HCT116 (cell line): ENCODE measurements at regions not wholly inside any gene's neighbourhood (a gene's known extent, or its start where the extent isn't known, plus 50 kb on each side); places are given as distances from the start of the nearest gene placed in this dataset.

Experiments used
- ATAC-seq: fragments of 200-7000 bp; cut with Tn5 transposase; 2 replicates; pipeline ENCODE4 v1.9.1; 2020; ENCODE audit warnings: mild to moderate bottlenecking, moderate library complexity
- BruUV-seq: library from RNA; stranded (reverse); fragments of 400-500 nt; replicated peaks from 2 replicates; lab custom pipeline; 2021; lab: Mats Ljungman, UMichigan
- CTCF ChIA-PET: fragments of 300-600 bp; sonication (Branson Sonifier 250); formaldehyde crosslinking; loops from one replicate; lab custom pipeline; 2021; ENCODE audit warnings: antibody characterized with exemption; lab: Charles Lee
- POLR2A ChIA-PET: fragments of 300-600, 350-600 bp; sonication (Branson Sonifier 250); formaldehyde crosslinking; loops from one replicate; lab custom pipeline; 2021; ENCODE audit warnings: antibody characterized with exemption; lab: Charles Lee
- RAD21 ChIA-PET, 2 experiments: fragments of 300-600 bp; sonication (Branson Sonifier 250); formaldehyde crosslinking; loops; one replicate each; lab custom pipeline; 2023; ENCODE audit warnings: low total read pairs in 2 of 2; ENCODE audit not compliant: uncharacterized antibody in 2 of 2, unreplicated experiment in 2 of 2, low non-redundant PET in 1 of 2; lab: Charles Lee
- DNase-seq: peaks from one replicate; pipeline ENCODE4 v3.0.0-alpha.2; 2010; ENCODE audit warnings: low read depth, low spot score
- H2AFZ ChIP-seq: fragments of 200-600 bp; shearing (Covaris generic), sonication (generic); 2 replicates; pipeline ENCODE4 v1.6.1; 2017; ENCODE audit warnings: low read depth, mixed run types, mixed read lengths, antibody characterized with exemption, low read length; ENCODE audit not compliant: poor library complexity, severe bottlenecking
- H3K27ac ChIP-seq: 2 replicates; pipeline ENCODE4 v1.5.1; 2012; ENCODE audit warnings: low read depth, low read length
- H3K27me3 ChIP-seq: fragments of 200-600 bp; sonication (generic); 2 replicates; pipeline ENCODE4 v1.6.1; 2016; ENCODE audit warnings: mixed run types, low read length, mixed read lengths; ENCODE audit not compliant: insufficient read depth
- H3K36me3 ChIP-seq, 2 experiments: fragments of 200-500 bp in 1 of 2; fragments of 200-600 bp in 1 of 2; sonication (Bioruptor generic) in 1 of 2; sonication (generic) in 1 of 2; 2 replicates each; pipeline versions ENCODE4 v1.5.1 to v1.6.1; 2014 to 2016; ENCODE audit warnings: low read length in 2 of 2, inconsistent platforms in 1 of 2, mixed read lengths in 1 of 2, mixed run types in 1 of 2; ENCODE audit not compliant: insufficient read depth in 2 of 2, control insufficient read depth in 1 of 2
- H3K4me1 ChIP-seq, 2 experiments: fragments of 200-600 bp in 1 of 2; sonication (generic) in 1 of 2; 2 replicates each; pipeline versions ENCODE4 v1.5.1 to v1.6.1; 2012 to 2017; ENCODE audit warnings: low read length in 2 of 2, inconsistent platforms in 1 of 2, mild to moderate bottlenecking in 1 of 2, mixed read lengths in 1 of 2, mixed run types in 1 of 2, moderate library complexity in 1 of 2; ENCODE audit not compliant: insufficient read depth in 2 of 2, control insufficient read depth in 1 of 2
- H3K4me2 ChIP-seq: fragments of 200-600 bp; sonication (generic); 2 replicates; pipeline ENCODE4 v1.6.1; 2017; ENCODE audit warnings: mixed run types, low read length, mixed read lengths
- H3K4me3 ChIP-seq, 2 experiments: fragments of 200-600 bp in 1 of 2; sonication (generic) in 1 of 2; replicated peaks in 1 of 2; 2 replicates each; pipeline ENCODE4 v1.5.1; 2011 to 2016; ENCODE audit warnings: low read length in 2 of 2, control low read depth in 1 of 2, low read depth in 1 of 2, mild to moderate bottlenecking in 1 of 2, mixed read lengths in 1 of 2, mixed run types in 1 of 2
- H3K79me2 ChIP-seq: fragments of 200-600 bp; sonication (generic); 2 replicates; pipeline ENCODE4 v1.6.1; 2017; ENCODE audit warnings: mild to moderate bottlenecking, mixed run types, low read length, moderate library complexity, mixed read lengths; ENCODE audit not compliant: insufficient read depth
- H3K9ac ChIP-seq: fragments of 200-600 bp; sonication (generic); 2 replicates; pipeline ENCODE4 v1.6.1; 2016; ENCODE audit warnings: low read length, mixed read lengths
- H3K9me2 ChIP-seq: fragments of 200-600 bp; sonication (generic), shearing (Covaris generic); 2 replicates; pipeline ENCODE4 v1.6.1; 2017; ENCODE audit warnings: mixed run types, mild to moderate bottlenecking, moderate library complexity; ENCODE audit not compliant: insufficient read depth
- H3K9me3 ChIP-seq, 2 experiments: fragments of 200-500 bp in 1 of 2; fragments of 200-600 bp in 1 of 2; sonication (Bioruptor generic) in 1 of 2; sonication (generic) in 1 of 2; 2 replicates each; pipeline ENCODE4 v1.6.1; 2014 to 2017; ENCODE audit warnings: low read length in 2 of 2, mixed read lengths in 2 of 2, inconsistent platforms in 1 of 2, low read depth in 1 of 2, mild to moderate bottlenecking in 1 of 2, mixed run types in 1 of 2, moderate library complexity in 1 of 2; ENCODE audit not compliant: control insufficient read depth in 1 of 2, insufficient read depth in 1 of 2
- H4K20me1 ChIP-seq: fragments of 200-600 bp; sonication (generic), shearing (Covaris generic); 2 replicates; pipeline ENCODE4 v1.6.1; 2017; ENCODE audit warnings: mixed run types, mild to moderate bottlenecking, moderate library complexity; ENCODE audit not compliant: insufficient read depth
- CTCF ChIP-seq, 3 experiments: fragments of 200-600 bp in 1 of 3; sonication (generic) in 1 of 3; IDR thresholded peaks in 2 of 3; conservative IDR thresholded peaks in 1 of 3; 2 replicates each; pipeline ENCODE4 v1.5.1; 2012 to 2017; ENCODE audit warnings: low read depth in 2 of 3, low read length in 2 of 3, antibody characterized with exemption in 1 of 3, borderline replicate concordance in 1 of 3, control low read depth in 1 of 3, mild to moderate bottlenecking in 1 of 3, mixed read lengths in 1 of 3, mixed run types in 1 of 3, moderate library complexity in 1 of 3; ENCODE audit not compliant: insufficient read depth in 1 of 3
- EZH2 ChIP-seq: fragments of 200-600 bp; sonication (generic); IDR thresholded peaks from 2 replicates; pipeline ENCODE4 v1.6.1; 2017; ENCODE audit warnings: antibody characterized with exemption, mixed run types
- EZH2phosphoT487 ChIP-seq: fragments of 200-600 bp; IDR thresholded peaks from 2 replicates; pipeline ENCODE4 v1.6.1; 2018; ENCODE audit warnings: antibody characterized with exemption, borderline replicate concordance
- FOSL1 ChIP-seq: IDR thresholded peaks from 2 replicates; pipeline ENCODE4 v1.6.1; 2012; ENCODE audit warnings: low read depth
- RAD21 ChIP-seq: IDR thresholded peaks from 2 replicates; pipeline ENCODE4 v1.6.1; 2012; ENCODE audit warnings: low read depth, mild to moderate bottlenecking
- SP1 ChIP-seq: IDR thresholded peaks from 2 replicates; pipeline ENCODE4 v1.6.1; 2012; ENCODE audit warnings: low read depth
- TCF7L2 ChIP-seq: IDR thresholded peaks from 2 replicates; pipeline ENCODE4 v1.7.0; 2011; ENCODE audit warnings: borderline replicate concordance, inconsistent platforms; ENCODE audit not compliant: insufficient read depth, insufficient read length; ENCODE audit errors: extremely low read depth
- ZBTB33 ChIP-seq: IDR thresholded peaks from 2 replicates; pipeline ENCODE4 v1.6.1; 2011; ENCODE audit warnings: mild to moderate bottlenecking, low read length, moderate library complexity; ENCODE audit not compliant: insufficient replicate concordance; ENCODE audit errors: extremely low read depth
- ZFX ChIP-seq: fragments of 450-650 bp; IDR thresholded peaks from 2 replicates; pipeline ENCODE4 v1.6.1; 2017
- intact Hi-C: fragments of 100-400 bp; cut with micrococcal nuclease; formaldehyde crosslinking; loops from 2 replicates; pipeline ENCODE4 v1.10.0; 2022
- TF ChIP-seq, protein P1 (sequence below): IDR thresholded peaks from 2 replicates; pipeline ENCODE4 v1.6.1; 2012

DNA sequence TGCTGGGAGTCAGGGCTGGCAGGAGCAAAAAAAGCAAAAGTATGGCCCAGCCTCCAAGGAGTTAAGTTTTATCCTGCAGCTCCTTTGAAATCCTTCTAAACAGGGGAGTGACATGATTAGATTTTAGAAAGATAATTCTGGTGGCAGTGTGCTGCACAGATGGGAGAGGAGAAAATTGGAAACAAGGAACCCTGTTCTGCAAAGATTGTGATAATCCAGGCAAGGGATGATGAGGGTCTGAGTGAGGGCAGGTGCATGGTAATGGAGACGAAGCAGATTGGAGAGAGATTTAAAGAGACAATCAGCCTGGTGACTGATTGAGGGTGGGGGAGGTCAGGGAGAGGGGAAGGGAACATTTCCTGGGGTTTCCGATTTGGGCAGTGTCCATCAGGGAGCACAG, 444.7 kb upstream of the PODXL start:
- ChIA-PET CTCF (no interaction called here), RAD21 (no interaction called here), POLR2A (no interaction called here)
- TF ChIP-seq CTCF (IDR thresholded peaks at IDR 0.05 in 2 of 3, conservative IDR thresholded peaks at IDR 0.05 in 1 of 3; ENCODE audit: borderline replicate concordance in 1 of 3, insufficient read depth in 1 of 3, low read depth in 2 of 3, low read length in 2 of 3) = no peak
- TF ChIP-seq, protein P1, sequence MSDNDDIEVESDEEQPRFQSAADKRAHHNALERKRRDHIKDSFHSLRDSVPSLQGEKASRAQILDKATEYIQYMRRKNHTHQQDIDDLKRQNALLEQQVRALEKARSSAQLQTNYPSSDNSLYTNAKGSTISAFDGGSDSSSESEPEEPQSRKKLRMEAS = no peak
- TF ChIP-seq EZH2phosphoT487 = no peak
- no peak for TF ChIP-seq ZBTB33
- no peak for TF ChIP-seq RAD21
- no peak for TF ChIP-seq SP1
- TF ChIP-seq TCF7L2 = no peak
- TF ChIP-seq EZH2 = no peak
- TF ChIP-seq ZFX = no peak
- no peak for TF ChIP-seq FOSL1
- no peaks in the 10 kb centered on the region for H3K36me3 ChIP-seq
- H3K27me3 ChIP-seq = peaks cover 64% of the 10 kb centered on the region
- no peak overlapping the region for H3K27ac ChIP-seq
- no peak for DNase-seq
- peaks cover 0 to 6% of the 10 kb centered on the region in 2 experiments; a peak in 1 of 4 replicates for H3K4me1 ChIP-seq
- BruUV-seq = no TSS peak
- H3K9me2 ChIP-seq = no peaks in the 10 kb centered on the region
- H3K79me2 ChIP-seq = no peaks in the 10 kb centered on the region
- no peak overlapping the region for H2AFZ ChIP-seq
- H3K4me3 ChIP-seq = no peak overlapping the region
- no peak overlapping the region for H3K9ac ChIP-seq
- H3K9me3 ChIP-seq = no peaks in the 10 kb centered on the region
- no peaks in the 10 kb centered on the region for H4K20me1 ChIP-seq
- ATAC-seq = no peak
- intact Hi-C loops = no loop called here
- H3K4me2 ChIP-seq = no peak overlapping the region
